Heart left ventricle (tissue), 16 donors: ENCODE measurements at regions not wholly inside any gene's neighbourhood (a gene's known extent, or its start where the extent isn't known, plus 50 kb on each side); places are given as distances from the start of the nearest gene placed in this dataset.
"Not testable (repeated sequence)": the region's sequence is repeated elsewhere in the genome, so short reads cannot be mapped to it uniquely, and the experiment has no call there.

Experiments
- ATAC-seq, 4 donors: fragments of 200-7000 bp; cut with Tn5 transposase; one replicate each; pipeline ENCODE4 v1.9.1; 2020 to 2022; ENCODE audit warnings: moderate library complexity in 4 of 4, mild to moderate bottlenecking in 3 of 4, moderate number of reproducible peaks in 1 of 4
- DNase-seq, 5 donors: peaks; one replicate each; pipeline ENCODE4 v3.0.0-alpha.2; 2020
- H3K27ac ChIP-seq, 12 donors: fragments of 200-600 bp; sonication (generic) in 4 of 12; one replicate each; pipeline versions ENCODE4 v1.5.0 to v1.8.0; 2016 to 2022; ENCODE audit warnings: mild to moderate bottlenecking in 2 of 12
- H3K27me3 ChIP-seq, 9 donors: fragments of 200-600 bp; sonication (generic) in 2 of 9; one replicate each; pipeline versions ENCODE4 v1.5.1 to v1.8.0; 2016 to 2022; ENCODE audit warnings: mild to moderate bottlenecking in 3 of 9
- H3K36me3 ChIP-seq, 9 donors: fragments of 200-600 bp; sonication (generic) in 2 of 9; one replicate each; pipeline versions ENCODE4 v1.5.0 to v1.8.0; 2018 to 2022; ENCODE audit warnings: mild to moderate bottlenecking in 2 of 9
- H3K4me1 ChIP-seq, 12 donors: fragments of 200-600 bp; sonication (generic) in 4 of 12; one replicate each; pipeline versions ENCODE4 v1.5.0 to v1.8.0; 2016 to 2022; ENCODE audit warnings: mild to moderate bottlenecking in 3 of 12
- H3K4me3 ChIP-seq, 12 donors: fragments of 200-600 bp; sonication (generic) in 4 of 12; one replicate each; pipeline versions ENCODE4 v1.5.0 to v1.8.0; 2017 to 2022; ENCODE audit warnings: mild to moderate bottlenecking in 9 of 12, moderate library complexity in 4 of 12
- H3K9me3 ChIP-seq, 12 donors: fragments of 200-600 bp; sonication (generic) in 4 of 12; one replicate each; pipeline versions ENCODE4 v1.5.0 to v1.8.0; 2016 to 2022; ENCODE audit warnings: mild to moderate bottlenecking in 1 of 12
- POLR2A ChIP-seq, 2 donors: fragments of 450-650 bp; IDR thresholded peaks; one replicate each; pipeline ENCODE4 v1.6.1; 2017; ENCODE audit warnings: antibody characterized with exemption in 2 of 2, mild to moderate bottlenecking in 2 of 2, moderate library complexity in 2 of 2
- WGBS, 4 donors: extraction: QIAGEN DNeasy Blood & Tissue Kit in 2 of 4; methylation state at CpG; one replicate each; pipeline versions ENCODE4 v1.1.5 to v1.1.7; 2013 to 2018; 5-methylcytosine and 5-hydroxymethylcytosine counted together
- intact Hi-C, 10 donors: fragments of 100-400 bp; cut with DNase I; formaldehyde crosslinking; loops; one replicate each; pipeline versions ENCODE4 v1.11.1 to v1.14.2; 2022
- TF ChIP-seq, protein P1 (sequence below), 12 donors: fragments of 200-600 bp; sonication (generic) in 4 of 12; IDR thresholded peaks; one replicate each; pipeline versions ENCODE4 v1.5.0 to v1.8.0; 2018 to 2022; ENCODE audit warnings: antibody characterized with exemption in 12 of 12, mild to moderate bottlenecking in 5 of 12
- donor health status: ischemic (EF 13 %, LVEDD 7.1; RV severe dilation, severe dysfunction).
- donor health status: healthy with polysubstance abuse.
- donor health status: DM: no; HTN: yes; CAD: no.
- donor health status: DM: no; HTN: no; CAD: no.
- donor health status: ischemic (EF 25% LVEDD 6.9; RV normal size, moderate dysfunction).
- donor health status: ischemic (EF 25% LVEDD 5.7; RV mildly dilated, moderate dysfunction).
- donor health status: healthy.
- donor health status: DM: yes; HTN: yes; CAD: no.
- donor health status: ischemic (EF 35%, LVEDD 5.7; RV mildly dilated, moderate dysfunction).
- donor health status: nonischemic (EF 11% LVEDD 7.7; RV severe dilation, severe dysfunction).
- donor health status: DM: yes; HTN: yes; CAD: no.
- donor health status: PGD.
- donor health status: ischemic (EF 29% LVEDD 5.4; RV normal size, mild dysfunction).
- donor health status: nonischemic (EF 23%, LVEDD 6.1; RV moderate dilation, normal function).

DNA sequence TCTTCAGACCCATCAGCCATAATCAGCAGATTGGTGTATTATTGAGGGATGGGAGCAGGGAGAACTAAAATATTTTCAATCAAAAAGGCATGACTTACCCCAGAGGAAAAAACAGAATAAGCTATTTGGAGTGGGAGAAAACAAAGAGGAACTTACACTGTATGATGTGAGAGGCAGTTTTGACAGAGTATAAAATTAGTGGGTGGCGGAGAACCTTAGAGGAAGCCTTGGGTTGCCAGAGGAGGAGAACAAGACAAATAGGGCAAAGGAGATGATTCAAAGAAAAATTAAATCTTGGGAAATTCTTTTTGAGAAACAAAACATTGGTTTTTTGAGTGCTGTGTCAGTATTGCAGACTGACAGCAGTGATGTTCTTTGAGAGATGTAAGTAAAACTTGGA is 285.0 kb downstream of the C11orf87 start:
- intact Hi-C loops = no loop called here
- no peak overlapping the region for H3K27ac ChIP-seq
- H3K4me1 ChIP-seq = no peaks in the 10 kb centered on the region
- WGBS, 4 donors = 84 to 94% (median 87%) methylated on average over 1 of the region's 1 CpG
- TF ChIP-seq POLR2A (IDR thresholded peaks at IDR 0.05) = no peak
- TF ChIP-seq, protein P1, sequence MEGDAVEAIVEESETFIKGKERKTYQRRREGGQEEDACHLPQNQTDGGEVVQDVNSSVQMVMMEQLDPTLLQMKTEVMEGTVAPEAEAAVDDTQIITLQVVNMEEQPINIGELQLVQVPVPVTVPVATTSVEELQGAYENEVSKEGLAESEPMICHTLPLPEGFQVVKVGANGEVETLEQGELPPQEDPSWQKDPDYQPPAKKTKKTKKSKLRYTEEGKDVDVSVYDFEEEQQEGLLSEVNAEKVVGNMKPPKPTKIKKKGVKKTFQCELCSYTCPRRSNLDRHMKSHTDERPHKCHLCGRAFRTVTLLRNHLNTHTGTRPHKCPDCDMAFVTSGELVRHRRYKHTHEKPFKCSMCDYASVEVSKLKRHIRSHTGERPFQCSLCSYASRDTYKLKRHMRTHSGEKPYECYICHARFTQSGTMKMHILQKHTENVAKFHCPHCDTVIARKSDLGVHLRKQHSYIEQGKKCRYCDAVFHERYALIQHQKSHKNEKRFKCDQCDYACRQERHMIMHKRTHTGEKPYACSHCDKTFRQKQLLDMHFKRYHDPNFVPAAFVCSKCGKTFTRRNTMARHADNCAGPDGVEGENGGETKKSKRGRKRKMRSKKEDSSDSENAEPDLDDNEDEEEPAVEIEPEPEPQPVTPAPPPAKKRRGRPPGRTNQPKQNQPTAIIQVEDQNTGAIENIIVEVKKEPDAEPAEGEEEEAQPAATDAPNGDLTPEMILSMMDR (IDR thresholded peaks at IDR 0.05) = no peak
- no peaks in the 10 kb centered on the region for H3K27me3 ChIP-seq
- ATAC-seq (peak in 1 of 4 donors; percentile 39), DNase-seq (no peak)
- H3K4me3 ChIP-seq = no peak overlapping the region
- peaks cover 0 to 3% (median 0%) of the 10 kb centered on the region in 12 donors for H3K9me3 ChIP-seq
- H3K36me3 ChIP-seq = no peaks in the 10 kb centered on the region

DNA sequence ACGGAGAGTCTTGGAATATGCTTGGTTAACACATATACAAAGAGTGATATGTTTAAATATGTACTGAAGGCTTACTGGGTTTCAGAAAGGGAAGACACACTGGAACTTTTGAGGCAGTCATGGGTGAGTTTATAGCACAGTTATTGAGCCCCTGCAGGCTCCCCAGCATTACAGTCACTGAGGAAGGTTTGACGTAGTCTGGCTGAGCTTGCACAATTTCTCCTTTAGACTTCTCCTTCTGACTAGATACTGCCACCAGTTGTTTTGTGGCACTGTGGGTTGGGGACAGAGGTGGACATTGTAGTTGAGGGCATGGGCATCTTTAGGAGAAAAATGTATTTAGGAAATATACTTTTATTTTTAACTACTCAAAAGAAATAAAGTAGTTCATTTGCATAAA is 285.4 kb downstream of the C11orf87 start:
- DNase-seq = no peak
- intact Hi-C loops = no loop called here
- no peak overlapping the region for H3K4me3 ChIP-seq
- H3K27ac ChIP-seq = no peak overlapping the region
- no peaks in the 10 kb centered on the region for H3K4me1 ChIP-seq
- ATAC-seq = peak in 1 of 4 donors; percentile 45
- peaks cover 0 to 3% (median 0%) of the 10 kb centered on the region in 12 donors for H3K9me3 ChIP-seq
- no peaks in the 10 kb centered on the region for H3K36me3 ChIP-seq
- no peaks in the 10 kb centered on the region for H3K27me3 ChIP-seq
- TF ChIP-seq, protein P1 (IDR thresholded peaks at IDR 0.05) = no peak
- no peak for TF ChIP-seq POLR2A (IDR thresholded peaks at IDR 0.05)
- WGBS, 4 donors = 73 to 84% (median 83%) methylated on average over 2 of the region's 2 CpGs

DNA sequence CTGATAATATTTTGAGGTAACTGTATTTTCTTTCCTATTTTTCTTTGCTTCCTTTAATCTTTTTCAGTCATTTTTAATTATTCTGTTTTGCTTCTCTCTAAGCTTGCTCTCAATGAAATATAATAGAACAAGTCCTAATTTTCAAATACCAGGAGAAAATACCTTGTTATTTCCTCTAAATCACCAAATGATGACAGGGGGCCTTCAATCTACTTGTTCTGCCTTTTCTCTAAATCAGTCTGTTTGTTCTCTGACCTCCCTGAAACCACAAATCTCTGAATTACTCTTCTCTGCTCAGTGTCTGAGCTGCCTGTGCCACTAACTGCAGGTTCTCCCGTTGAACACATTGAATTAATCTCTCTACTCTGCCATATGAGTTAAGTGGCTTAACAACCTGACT is 286.2 kb downstream of the C11orf87 start:
- H3K27me3 ChIP-seq = no peaks in the 10 kb centered on the region
- no peak for TF ChIP-seq POLR2A (IDR thresholded peaks at IDR 0.05)
- TF ChIP-seq, protein P1 (IDR thresholded peaks at IDR 0.05) = no peak
- ATAC-seq = no peak
- H3K27ac ChIP-seq = no peak overlapping the region
- H3K4me1 ChIP-seq = no peaks in the 10 kb centered on the region
- 39 to 70% (median 52%) methylated on average over 1 of the region's 1 CpG for WGBS, 4 donors
- H3K4me3 ChIP-seq = no peak overlapping the region
- intact Hi-C loops = no loop called here
- H3K36me3 ChIP-seq = no peaks in the 10 kb centered on the region
- peaks cover 0 to 5% (median 0%) of the 10 kb centered on the region in 12 donors for H3K9me3 ChIP-seq
- DNase-seq = no peak

DNA sequence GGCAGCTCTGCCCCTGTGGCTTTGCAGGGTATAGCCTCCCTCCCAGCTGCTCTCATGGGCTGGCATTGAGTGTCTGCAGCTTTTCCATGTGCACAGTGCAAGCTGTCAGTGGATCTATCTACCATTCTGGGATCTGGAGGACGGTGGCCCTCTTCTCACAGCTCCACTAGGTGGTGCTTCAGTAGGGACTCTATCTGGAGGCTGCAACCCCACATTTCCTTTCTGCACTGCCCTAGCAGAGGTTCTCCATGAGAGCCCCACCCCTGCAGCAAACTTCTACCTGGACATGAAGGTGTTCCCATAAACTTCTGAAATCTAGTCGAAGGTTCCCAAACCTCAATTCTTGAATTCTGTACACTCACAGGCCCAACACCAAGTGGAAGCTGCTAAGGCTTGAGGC is 292.5 kb downstream of the C11orf87 start:
- intact Hi-C loops, H3K36me3 ChIP-seq, H3K4me1 ChIP-seq, H3K27ac ChIP-seq, ATAC-seq, H3K4me3 ChIP-seq, H3K27me3 ChIP-seq, DNase-seq: not testable (repeated sequence)
- WGBS, 4 donors = 84 to 100% (median 90%) methylated on average over 2 of the region's 2 CpGs
- H3K9me3 ChIP-seq = peaks cover 0 to 26% (median 2%) of the 10 kb centered on the region in 12 donors

DNA sequence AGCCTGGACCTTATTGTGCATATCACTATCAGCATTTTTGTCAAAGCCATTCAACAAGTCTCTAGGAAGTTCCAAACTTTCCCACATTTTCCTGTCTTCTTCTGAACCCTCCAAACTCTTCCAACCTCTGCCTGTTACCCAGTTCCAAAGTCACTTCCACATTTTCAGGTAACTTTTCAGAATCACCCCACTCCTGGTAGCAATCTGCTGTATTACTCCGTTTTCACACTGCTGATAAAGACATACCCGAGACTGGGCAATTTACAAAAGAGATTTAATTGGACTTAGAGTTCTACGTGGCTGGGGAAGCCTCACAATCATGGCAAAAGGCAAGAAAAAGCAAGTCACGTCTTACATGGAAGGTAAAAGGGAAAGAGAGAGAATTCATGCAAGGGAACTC is 293.4 kb downstream of the C11orf87 start:
- H3K4me1 ChIP-seq, H3K36me3 ChIP-seq, H3K4me3 ChIP-seq, ATAC-seq, H3K27ac ChIP-seq, intact Hi-C loops, H3K27me3 ChIP-seq, DNase-seq: not testable (repeated sequence)
- peaks cover 0 to 26% (median 2%) of the 10 kb centered on the region in 12 donors for H3K9me3 ChIP-seq
- WGBS, 4 donors = 64 to 73% (median 70%) methylated on average over 4 of the region's 4 CpGs
